ENCODE measurements at regions not wholly inside any gene's neighbourhood (a gene's known extent, or its start where the extent isn't known, plus 50 kb on each side); places are given as distances from the start of the nearest gene placed in this dataset.

DNA sequence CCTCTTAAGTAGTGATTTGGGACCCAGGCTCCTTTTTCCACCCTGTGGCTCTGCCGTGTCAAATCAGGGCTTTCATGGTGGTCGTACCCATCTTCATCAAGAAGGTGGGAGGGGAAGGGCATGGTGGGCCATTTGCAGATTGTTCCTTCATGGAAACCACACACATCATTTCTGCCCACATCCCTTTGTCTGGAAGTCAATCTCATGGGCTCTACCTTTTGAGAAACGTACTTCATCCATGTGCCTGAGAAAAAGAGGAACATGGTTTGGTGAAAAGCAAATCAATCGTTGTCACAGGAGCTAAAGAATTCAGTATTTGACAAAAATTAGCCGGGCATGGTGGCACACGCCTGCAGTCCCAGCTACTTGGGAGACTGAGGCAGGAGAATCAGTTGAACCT is 233.4 kb downstream of the FOXO1 start:
- TF ChIP-seq EZH2phosphoT487 (conservative IDR thresholded peaks at IDR 0.05; ENCODE audit: low read length), result no peak
- TF ChIP-seq, protein P1, sequence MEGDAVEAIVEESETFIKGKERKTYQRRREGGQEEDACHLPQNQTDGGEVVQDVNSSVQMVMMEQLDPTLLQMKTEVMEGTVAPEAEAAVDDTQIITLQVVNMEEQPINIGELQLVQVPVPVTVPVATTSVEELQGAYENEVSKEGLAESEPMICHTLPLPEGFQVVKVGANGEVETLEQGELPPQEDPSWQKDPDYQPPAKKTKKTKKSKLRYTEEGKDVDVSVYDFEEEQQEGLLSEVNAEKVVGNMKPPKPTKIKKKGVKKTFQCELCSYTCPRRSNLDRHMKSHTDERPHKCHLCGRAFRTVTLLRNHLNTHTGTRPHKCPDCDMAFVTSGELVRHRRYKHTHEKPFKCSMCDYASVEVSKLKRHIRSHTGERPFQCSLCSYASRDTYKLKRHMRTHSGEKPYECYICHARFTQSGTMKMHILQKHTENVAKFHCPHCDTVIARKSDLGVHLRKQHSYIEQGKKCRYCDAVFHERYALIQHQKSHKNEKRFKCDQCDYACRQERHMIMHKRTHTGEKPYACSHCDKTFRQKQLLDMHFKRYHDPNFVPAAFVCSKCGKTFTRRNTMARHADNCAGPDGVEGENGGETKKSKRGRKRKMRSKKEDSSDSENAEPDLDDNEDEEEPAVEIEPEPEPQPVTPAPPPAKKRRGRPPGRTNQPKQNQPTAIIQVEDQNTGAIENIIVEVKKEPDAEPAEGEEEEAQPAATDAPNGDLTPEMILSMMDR (IDR thresholded peaks at IDR 0.05; ENCODE audit: insufficient read depth, low read length, poor library complexity, severe bottlenecking), result no peak
- peak overlapping the region; percentile 96 for H3K27ac ChIP-seq (ENCODE audit: low read depth, low read length)
- H3F3A ChIP-seq (ENCODE audit: insufficient read depth), result peaks cover 40% of the 10 kb centered on the region
- H3K9ac ChIP-seq (ENCODE audit: low read length), result peak overlapping the region; percentile 45
- H3K27me3 ChIP-seq (ENCODE audit: low read length), result no peaks in the 10 kb centered on the region
- peak overlapping the region; percentile 59 for H3K4me2 ChIP-seq (ENCODE audit: low read depth, low read length, poor library complexity, severe bottlenecking)
- H2AFZ ChIP-seq (ENCODE audit: low read depth, low read length, severe bottlenecking), result no peak overlapping the region
- no peaks in the 10 kb centered on the region for H3K9me2 ChIP-seq (replicated peaks; ENCODE audit: insufficient read depth, low read length)
- no peaks in the 10 kb centered on the region for H3K79me2 ChIP-seq (ENCODE audit: insufficient read depth, low read length)
- no peaks in the 10 kb centered on the region for H3K9me3 ChIP-seq (ENCODE audit: insufficient read depth, low read length)
- H3K4me3 ChIP-seq (ENCODE audit: insufficient read depth, low read length, poor library complexity, severe bottlenecking), result peak overlapping the region; percentile 5
- no peaks in the 10 kb centered on the region for H4K20me1 ChIP-seq (ENCODE audit: low read depth, low read length)
- H3K36me3 ChIP-seq (ENCODE audit: low read length), result no peaks in the 10 kb centered on the region

DNA sequence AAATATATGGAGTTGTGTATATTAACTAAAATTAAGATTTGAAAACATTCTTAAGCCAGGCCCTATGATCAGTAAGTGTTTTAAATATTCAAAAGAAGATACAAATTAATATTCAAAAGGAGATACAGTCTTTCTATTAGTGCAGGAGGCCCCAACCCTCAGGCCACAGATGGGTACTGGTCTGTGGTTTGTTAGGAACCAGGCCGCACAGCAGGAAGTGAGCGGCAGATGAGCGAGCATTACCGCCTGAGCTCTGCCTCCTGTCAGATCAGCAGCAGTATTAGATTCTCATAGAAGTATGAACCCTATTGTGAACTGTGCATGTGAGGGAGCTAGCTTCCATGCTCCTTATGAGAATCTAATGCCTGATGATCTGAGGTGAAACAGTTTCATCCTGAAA is 232.9 kb downstream of the FOXO1 start:
- H3K36me3 ChIP-seq (ENCODE audit: low read length), result no peaks in the 10 kb centered on the region
- H3K79me2 ChIP-seq (ENCODE audit: insufficient read depth, low read length), result no peaks in the 10 kb centered on the region
- peak overlapping the region; percentile 96 for H3K27ac ChIP-seq (ENCODE audit: low read depth, low read length)
- H3F3A ChIP-seq (ENCODE audit: insufficient read depth), result peaks cover 43% of the 10 kb centered on the region
- H3K27me3 ChIP-seq (ENCODE audit: low read length), result no peaks in the 10 kb centered on the region
- H3K9ac ChIP-seq (ENCODE audit: low read length), result peak overlapping the region; percentile 45; the same call in 1 of the 2 replicates
- peak overlapping the region; percentile 59 for H3K4me2 ChIP-seq (ENCODE audit: low read depth, low read length, poor library complexity, severe bottlenecking)
- H3K9me3 ChIP-seq (ENCODE audit: insufficient read depth, low read length), result no peaks in the 10 kb centered on the region
- H3K4me3 ChIP-seq (ENCODE audit: insufficient read depth, low read length, poor library complexity, severe bottlenecking), result no peak overlapping the region
- no peak for TF ChIP-seq EZH2phosphoT487 (conservative IDR thresholded peaks at IDR 0.05; ENCODE audit: low read length)
- H4K20me1 ChIP-seq (ENCODE audit: low read depth, low read length), result no peaks in the 10 kb centered on the region
- H2AFZ ChIP-seq (ENCODE audit: low read depth, low read length, severe bottlenecking), result no peak overlapping the region
- H3K9me2 ChIP-seq (replicated peaks; ENCODE audit: insufficient read depth, low read length), result no peaks in the 10 kb centered on the region

DNA sequence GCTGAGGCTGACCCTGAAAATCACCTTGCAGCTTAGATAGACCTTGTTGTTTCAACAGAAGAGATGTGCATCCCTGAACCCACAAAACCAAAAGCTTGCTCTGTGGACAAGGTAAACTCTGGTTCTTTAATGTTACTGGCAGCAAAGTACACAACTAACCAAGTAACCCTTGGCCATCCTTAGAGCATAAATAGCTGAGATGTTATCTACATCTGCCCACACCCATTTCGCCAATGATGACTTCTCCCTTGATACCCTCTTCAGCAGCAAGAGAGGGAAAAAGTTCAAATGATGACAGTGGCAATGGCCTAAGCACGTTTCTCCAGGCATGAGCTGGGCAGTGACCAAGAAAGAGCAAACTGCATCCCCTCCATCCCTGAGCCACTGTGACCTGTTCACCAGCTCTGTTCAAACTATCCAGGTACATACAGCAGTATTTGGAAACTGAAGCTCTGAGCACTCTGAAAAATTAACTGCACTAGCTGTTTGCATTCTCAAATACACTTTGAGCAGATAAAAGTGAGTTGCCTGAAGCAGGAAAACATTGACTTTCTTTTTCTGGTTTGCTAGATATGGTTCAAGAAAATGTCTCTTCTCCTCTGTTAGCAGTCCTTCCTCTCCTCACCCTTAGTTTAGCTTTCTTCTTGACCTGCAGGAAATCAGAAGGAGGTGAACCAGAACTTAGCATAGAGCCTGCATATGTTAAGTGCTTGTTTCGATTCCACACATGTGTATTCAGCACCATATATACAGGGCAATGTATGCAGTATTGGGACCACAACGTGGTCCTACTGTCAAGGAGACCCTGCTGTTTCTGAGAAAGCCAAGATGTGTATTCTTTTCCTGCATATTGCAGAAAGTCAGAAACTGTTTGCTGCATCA is 231.7 kb downstream of the FOXO1 start:
- H3K9me3 ChIP-seq (ENCODE audit: insufficient read depth, low read length), result no peaks in the 10 kb centered on the region
- no peaks in the 10 kb centered on the region for H4K20me1 ChIP-seq (ENCODE audit: low read depth, low read length)
- no peaks in the 10 kb centered on the region for H3K27me3 ChIP-seq (ENCODE audit: low read length)
- H2AFZ ChIP-seq (ENCODE audit: low read depth, low read length, severe bottlenecking), result peak overlapping the region; percentile 53
- H3K4me2 ChIP-seq (ENCODE audit: low read depth, low read length, poor library complexity, severe bottlenecking), result peak overlapping the region; percentile 59
- no peaks in the 10 kb centered on the region for H3K79me2 ChIP-seq (ENCODE audit: insufficient read depth, low read length)
- H3F3A ChIP-seq (ENCODE audit: insufficient read depth), result peaks cover 47% of the 10 kb centered on the region
- H3K4me3 ChIP-seq (ENCODE audit: insufficient read depth, low read length, poor library complexity, severe bottlenecking), result no peak overlapping the region
- no peaks in the 10 kb centered on the region for H3K9me2 ChIP-seq (replicated peaks; ENCODE audit: insufficient read depth, low read length)
- no peak for TF ChIP-seq EZH2phosphoT487 (conservative IDR thresholded peaks at IDR 0.05; ENCODE audit: low read length)
- TF ChIP-seq, protein P1 (IDR thresholded peaks at IDR 0.05; ENCODE audit: insufficient read depth, low read length, poor library complexity, severe bottlenecking), result no peak
- peak overlapping the region; percentile 29 for H3K9ac ChIP-seq (ENCODE audit: low read length)
- peak overlapping the region; percentile 96 for H3K27ac ChIP-seq (ENCODE audit: low read depth, low read length)
- H3K36me3 ChIP-seq (ENCODE audit: low read length), result no peaks in the 10 kb centered on the region

Measured in SU-DHL-6 (cell line).